ENCODE measurements at regions not wholly inside any gene's neighbourhood (a gene's known extent, or its start where the extent isn't known, plus 50 kb on each side); places are given as distances from the start of the nearest gene placed in this dataset.

DNA sequence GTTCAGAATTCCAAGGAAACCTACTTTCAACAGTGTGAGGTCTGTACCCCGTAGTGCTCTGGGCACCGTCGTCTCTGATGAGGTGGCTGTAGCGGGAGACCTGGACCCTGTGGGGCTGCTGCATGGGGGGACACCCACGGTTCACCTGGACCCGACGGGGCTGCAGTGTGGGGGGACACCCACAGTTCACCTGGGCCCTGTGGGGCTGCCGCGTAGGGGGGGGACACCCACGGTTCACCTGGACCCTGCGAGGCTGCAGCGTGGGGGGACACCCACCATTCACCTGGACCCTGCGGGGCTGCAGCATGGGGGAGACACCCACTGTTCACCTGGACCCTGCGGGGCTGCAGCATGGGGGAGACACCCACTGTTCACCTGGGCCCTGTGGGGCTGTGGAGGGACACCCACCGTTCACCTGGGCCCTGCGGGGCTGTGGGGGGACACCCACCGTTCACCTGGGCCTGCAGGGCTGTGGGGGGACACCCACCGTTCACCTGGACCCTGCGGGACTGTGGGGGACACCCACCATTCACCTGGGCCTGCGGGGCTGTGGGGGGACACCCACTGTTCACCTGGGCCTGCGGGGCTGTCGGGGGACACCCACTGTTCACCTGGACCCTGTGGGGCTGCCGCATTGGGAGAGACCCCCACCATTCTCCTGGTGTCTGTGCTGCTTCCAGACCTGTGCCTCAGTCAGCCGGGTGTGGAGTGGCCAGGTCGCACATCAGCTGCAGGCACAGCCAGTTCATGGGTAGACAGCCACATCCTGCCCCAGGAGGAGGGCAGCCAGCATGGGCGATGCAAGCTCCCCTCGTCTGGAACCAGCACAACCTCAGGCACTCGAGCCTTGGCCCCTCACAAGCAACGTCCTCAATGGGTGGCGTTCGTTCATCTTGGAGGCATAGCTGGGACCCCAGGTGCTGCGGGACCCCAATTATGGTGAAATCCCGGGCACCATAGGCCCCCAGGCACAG is 114.5 kb downstream of the TMEM18 start:
- H3K4me1 ChIP-seq, result peaks cover 4% of the 10 kb centered on the region
- H3K36me3 ChIP-seq (replicated peaks), result no peaks in the 10 kb centered on the region
- peaks cover 2% of the 10 kb centered on the region; the same call in 1 of the 2 replicates for H3K27me3 ChIP-seq (ENCODE audit: low read depth)
- H3K9me3 ChIP-seq, result no peaks in the 10 kb centered on the region
- in situ Hi-C loops (cut with MboI; ENCODE audit: low sequenced_read_pairs), result no loop called here
- no peak for DNase-seq (ENCODE audit: low spot score in 2 of 2)
- H3K4me3 ChIP-seq, result no peak overlapping the region

DNA sequence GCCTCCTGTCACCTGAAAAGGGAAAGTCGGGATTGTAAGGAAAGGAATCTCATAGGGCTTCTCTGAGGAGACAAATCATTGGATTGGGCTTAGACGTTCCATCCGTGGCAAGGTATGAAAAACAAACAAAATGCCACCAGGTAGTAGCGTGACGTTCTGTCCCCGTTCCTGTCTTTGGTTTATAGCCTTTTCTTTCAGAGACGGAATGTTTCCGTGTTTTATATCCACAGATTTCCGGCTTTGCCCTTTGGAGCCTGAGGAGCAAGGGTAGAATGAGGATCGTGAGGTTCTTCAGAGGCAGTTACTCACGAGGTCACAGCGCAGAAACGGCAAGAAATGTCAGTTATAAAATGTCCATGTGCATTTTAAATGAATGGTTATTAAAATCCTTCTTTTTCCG is 118.3 kb downstream of the TMEM18 start:
- no peak overlapping the region for H3K4me3 ChIP-seq
- no peaks in the 10 kb centered on the region for H3K9me3 ChIP-seq
- in situ Hi-C loops (cut with MboI; ENCODE audit: low sequenced_read_pairs), result no loop called here
- peaks cover 2% of the 10 kb centered on the region; the same call in 1 of the 2 replicates for H3K27me3 ChIP-seq (ENCODE audit: low read depth)
- no peak for DNase-seq (ENCODE audit: low spot score in 2 of 2)
- H3K4me1 ChIP-seq, result no peaks in the 10 kb centered on the region
- H3K36me3 ChIP-seq (replicated peaks), result no peaks in the 10 kb centered on the region

DNA sequence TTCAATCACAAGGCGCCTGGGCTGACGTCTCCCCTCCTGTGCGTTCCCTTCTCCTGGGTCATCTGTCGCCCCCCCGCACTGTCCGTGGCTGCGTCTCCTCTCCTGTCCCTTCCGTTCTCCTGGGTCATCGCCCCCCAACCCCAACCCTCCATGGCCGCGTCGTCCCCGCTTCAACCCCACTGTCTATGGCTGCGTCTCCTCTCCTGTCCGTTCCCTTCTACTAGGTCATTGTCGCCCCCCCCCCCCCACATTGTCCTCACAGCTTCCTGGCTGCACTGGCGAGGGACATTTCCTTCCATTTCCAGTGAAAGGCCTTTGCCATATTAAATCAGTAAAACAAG is 118.9 kb downstream of the TMEM18 start:
- Histone ChIP-seq H3K9me3 (no peaks in the 10 kb centered on the region), H3K36me3 (replicated peaks) (no peaks in the 10 kb centered on the region), H3K27me3 (ENCODE audit: low read depth) (peaks cover 2% of the 10 kb centered on the region; the same call in 1 of the 2 replicates), H3K4me3 (no peak overlapping the region), H3K4me1 (no peaks in the 10 kb centered on the region)
- in situ Hi-C loops (cut with MboI; ENCODE audit: low sequenced_read_pairs), result no loop called here
- DNase-seq (ENCODE audit: low spot score in 2 of 2), result no peak

DNA sequence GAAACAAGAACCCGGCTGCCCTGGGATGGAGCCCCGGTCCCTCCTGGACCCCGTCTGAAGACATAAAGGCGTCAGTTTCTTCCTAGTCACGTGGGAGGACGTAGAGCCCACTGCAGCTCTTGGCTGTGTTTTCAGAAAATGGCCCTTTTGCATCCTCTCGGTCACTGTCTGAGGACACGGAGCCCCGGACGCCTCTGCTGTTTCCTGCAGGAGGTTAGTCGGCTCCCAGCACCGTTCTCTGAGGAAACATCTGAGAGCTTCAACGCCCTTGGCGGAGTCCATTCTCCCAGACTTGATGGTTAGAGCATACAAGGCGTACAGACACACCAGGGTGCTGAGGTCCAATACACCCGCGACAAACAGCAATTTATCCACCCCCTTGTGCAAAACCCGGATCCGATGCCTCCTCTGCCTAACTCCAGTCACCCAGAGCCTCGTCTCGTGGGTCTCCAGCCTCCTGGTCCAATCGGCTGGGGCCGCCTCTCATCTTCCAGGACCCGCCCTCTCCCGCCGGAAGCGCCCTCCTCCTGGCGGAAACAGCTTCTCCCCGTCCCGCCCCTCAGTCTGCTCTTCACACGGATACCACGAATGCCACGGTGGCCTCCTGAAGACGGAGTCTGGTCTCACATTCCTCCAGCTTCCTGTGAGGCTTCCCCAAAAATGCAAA is 119.4 kb downstream of the TMEM18 start:
- in situ Hi-C loops (cut with MboI; ENCODE audit: low sequenced_read_pairs), result no loop called here
- H3K4me1 ChIP-seq, result no peaks in the 10 kb centered on the region
- no peaks in the 10 kb centered on the region for H3K9me3 ChIP-seq
- no peaks in the 10 kb centered on the region for H3K36me3 ChIP-seq (replicated peaks)
- no peak for DNase-seq (ENCODE audit: low spot score in 2 of 2)
- peaks cover 2% of the 10 kb centered on the region; the same call in 1 of the 2 replicates for H3K27me3 ChIP-seq (ENCODE audit: low read depth)
- H3K4me3 ChIP-seq, result no peak overlapping the region

DNA sequence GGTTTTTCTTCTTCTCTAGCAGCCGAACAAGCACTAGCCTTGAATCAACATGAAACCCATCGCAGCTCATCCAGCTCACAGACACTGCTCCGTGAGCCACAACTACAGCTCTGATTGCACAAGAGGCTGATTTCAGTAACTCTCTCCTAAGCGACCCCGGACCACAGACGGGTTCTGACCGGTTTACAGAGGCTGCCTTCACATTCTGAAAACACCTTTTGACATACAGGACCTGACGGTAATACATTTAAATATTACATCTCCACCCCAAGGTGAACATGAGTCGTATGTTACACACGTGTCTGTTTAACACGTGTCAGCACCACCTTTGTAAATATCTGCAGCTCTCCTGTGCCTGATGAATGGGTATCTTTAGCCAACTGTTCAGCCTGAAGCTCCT is 120.7 kb downstream of the TMEM18 start:
- no peak for DNase-seq (ENCODE audit: low spot score in 2 of 2)
- in situ Hi-C loops (cut with MboI; ENCODE audit: low sequenced_read_pairs), result no loop called here
- Histone ChIP-seq H3K9me3 (no peaks in the 10 kb centered on the region), H3K4me1 (no peaks in the 10 kb centered on the region), H3K27me3 (ENCODE audit: low read depth) (peaks cover 2% of the 10 kb centered on the region; the same call in 1 of the 2 replicates), H3K36me3 (replicated peaks) (no peaks in the 10 kb centered on the region), H3K4me3 (no peak overlapping the region)

DNA sequence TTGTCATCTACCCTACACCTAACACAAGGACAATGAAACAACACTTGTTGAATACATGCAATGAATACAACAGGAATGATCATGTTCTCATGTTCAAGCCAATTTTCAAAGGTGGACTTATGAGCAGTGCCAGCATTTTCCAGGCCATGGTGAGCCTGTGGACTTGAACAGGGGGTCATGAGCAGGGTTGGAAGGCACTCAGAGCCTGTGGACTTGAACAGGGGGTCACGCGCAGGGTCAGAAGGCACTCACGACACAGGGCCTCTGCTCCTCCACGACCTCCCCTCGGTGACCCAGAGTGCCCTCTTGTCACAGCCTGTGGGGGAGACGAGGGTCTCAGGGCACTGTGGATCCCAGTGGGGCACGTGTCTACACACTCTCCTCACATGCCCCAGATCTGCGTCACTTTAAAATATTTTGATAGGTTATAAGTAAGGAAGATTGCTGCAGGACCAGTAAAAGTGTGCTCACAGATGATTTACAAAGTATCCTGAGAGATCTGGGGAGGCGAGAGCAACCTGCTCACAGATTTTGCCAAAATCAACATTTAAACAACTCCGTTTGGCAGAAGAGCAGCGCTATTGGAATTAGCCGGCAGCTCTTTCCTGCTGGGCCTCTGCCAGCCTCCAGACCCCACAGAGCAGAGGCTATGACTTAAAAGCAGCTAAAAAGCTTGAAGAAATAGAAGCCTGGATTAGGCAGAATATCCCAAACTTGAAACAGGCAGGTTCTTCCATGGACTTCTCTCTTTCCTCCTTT is 121.9 kb downstream of the TMEM18 start:
- Histone ChIP-seq H3K27me3 (ENCODE audit: low read depth) (peaks cover 2% of the 10 kb centered on the region; the same call in 1 of the 2 replicates), H3K4me1 (no peaks in the 10 kb centered on the region)

DNA sequence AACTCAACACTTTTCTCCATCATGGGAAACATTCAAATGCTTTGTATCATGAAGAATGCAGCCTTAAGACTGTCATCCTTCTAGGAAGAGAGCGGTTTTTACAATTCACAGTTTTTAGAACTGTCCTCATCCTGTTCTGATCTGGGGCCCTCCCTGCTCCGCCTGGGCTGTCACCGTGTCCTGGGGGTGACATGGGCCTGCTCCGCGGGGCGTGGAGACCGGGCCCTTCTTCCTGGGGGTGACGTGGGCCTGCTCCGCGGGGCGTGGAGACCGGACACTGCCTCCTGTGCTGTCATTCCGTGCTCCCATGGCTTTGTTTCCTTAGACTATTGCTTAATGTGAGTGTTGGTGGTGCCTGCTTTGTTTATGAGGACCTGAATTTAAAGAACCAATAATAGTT is 122.8 kb downstream of the TMEM18 start:
- in situ Hi-C loops (cut with MboI; ENCODE audit: low sequenced_read_pairs), result no loop called here
- Histone ChIP-seq H3K4me1 (no peaks in the 10 kb centered on the region), H3K4me3 (no peak overlapping the region), H3K9me3 (no peaks in the 10 kb centered on the region), H3K36me3 (replicated peaks) (no peaks in the 10 kb centered on the region), H3K27me3 (ENCODE audit: low read depth) (peaks cover 2% of the 10 kb centered on the region; the same call in 1 of the 2 replicates)
- no peak for DNase-seq (ENCODE audit: low spot score in 2 of 2)

More for the DNA sequence above, 121.9 kb downstream of the TMEM18 start:
- in situ Hi-C loops (cut with MboI; ENCODE audit: low sequenced_read_pairs), result no loop called here
- DNase-seq (ENCODE audit: low spot score in 2 of 2), result no peak
- H3K36me3 ChIP-seq (replicated peaks), result no peaks in the 10 kb centered on the region
- no peaks in the 10 kb centered on the region for H3K9me3 ChIP-seq
- no peak overlapping the region for H3K4me3 ChIP-seq

DNA sequence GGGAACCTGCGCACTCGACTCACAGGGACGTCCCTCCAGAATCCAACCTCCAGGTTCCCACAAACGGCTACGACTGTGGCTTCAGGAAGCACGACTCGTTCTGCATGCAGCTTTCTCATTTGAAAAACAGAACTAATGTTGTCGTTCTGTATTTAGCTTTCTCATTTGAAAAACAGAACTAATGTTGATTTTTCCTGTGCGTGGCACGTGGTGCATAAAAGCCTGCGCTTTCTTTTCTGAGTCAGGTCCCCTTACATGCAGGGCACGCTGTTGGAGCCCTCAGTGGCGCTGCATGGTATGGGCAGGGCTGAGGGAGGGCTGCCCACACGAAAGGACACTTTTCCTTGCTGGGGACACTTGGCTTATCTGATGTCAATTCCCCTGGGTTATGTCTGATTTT is 124.3 kb downstream of the TMEM18 start:
- no peak for DNase-seq (ENCODE audit: low spot score in 2 of 2)
- no peak overlapping the region for H3K4me3 ChIP-seq
- H3K36me3 ChIP-seq (replicated peaks), result no peaks in the 10 kb centered on the region
- H3K9me3 ChIP-seq, result no peaks in the 10 kb centered on the region
- H3K27me3 ChIP-seq (ENCODE audit: low read depth), result no peaks in the 10 kb centered on the region
- no peaks in the 10 kb centered on the region for H3K4me1 ChIP-seq
- in situ Hi-C loops (cut with MboI; ENCODE audit: low sequenced_read_pairs), result no loop called here

DNA sequence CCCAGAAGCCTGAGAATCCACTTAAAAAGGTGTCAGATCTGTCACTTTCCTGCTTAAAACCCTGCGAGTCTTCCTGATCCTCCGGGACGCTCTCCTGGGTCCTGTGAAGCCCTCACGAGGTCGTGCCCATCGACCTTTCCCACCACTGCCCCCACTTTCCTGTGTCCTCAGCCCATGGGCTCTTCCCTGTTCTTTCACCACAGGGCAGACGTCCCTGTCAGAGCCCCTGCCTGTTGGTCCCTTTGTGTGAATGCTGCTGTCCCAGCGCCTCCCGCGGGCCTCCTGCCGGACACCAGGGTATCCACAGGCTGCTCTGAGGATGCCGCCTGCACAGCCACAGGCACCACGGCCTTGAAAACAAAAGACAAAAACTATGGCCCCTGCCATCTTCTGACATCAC is 125.6 kb downstream of the TMEM18 start:
- Histone ChIP-seq H3K9me3 (no peaks in the 10 kb centered on the region), H3K4me1 (no peaks in the 10 kb centered on the region), H3K27me3 (ENCODE audit: low read depth) (no peaks in the 10 kb centered on the region), H3K4me3 (no peak overlapping the region), H3K36me3 (replicated peaks) (no peaks in the 10 kb centered on the region)
- in situ Hi-C loops (cut with MboI; ENCODE audit: low sequenced_read_pairs), result no loop called here
- no peak for DNase-seq (ENCODE audit: low spot score in 2 of 2)

DNA sequence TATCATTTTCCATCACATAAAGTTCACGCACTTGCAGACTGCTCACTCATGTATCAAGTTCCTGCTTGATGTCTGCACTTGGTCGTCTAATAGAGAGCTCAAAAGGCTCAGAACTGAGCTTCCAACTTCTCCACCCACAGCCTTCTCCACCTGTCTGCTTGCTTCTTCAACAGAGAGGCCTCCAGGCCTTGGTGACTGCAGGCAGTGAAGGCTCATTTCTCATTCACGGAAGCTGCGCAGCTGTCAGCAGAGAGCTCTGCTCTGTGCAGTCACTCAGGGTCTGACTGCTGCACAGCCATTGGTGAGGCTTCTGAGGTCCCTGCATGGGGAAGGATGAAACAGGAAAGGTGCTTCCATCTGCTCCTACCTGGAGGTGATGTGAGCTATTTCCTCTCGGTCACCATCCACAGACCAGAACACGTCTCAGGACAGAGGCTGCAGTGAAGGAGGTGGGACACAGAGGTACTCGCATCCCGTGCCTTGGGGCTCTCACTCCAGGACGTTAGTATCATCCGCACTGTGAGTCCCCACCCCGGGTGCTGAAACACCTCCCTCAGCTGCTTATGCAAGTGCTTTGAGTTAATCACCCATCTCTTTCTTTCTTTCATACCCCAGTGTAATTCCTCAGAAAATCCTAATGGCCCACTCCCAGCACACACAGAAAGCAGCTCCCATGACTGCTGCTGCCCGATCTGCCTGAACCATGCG is 126.2 kb downstream of the TMEM18 start:
- in situ Hi-C loops (cut with MboI; ENCODE audit: low sequenced_read_pairs), result no loop called here
- Histone ChIP-seq H3K4me3 (no peak overlapping the region), H3K4me1 (no peaks in the 10 kb centered on the region), H3K36me3 (replicated peaks) (no peaks in the 10 kb centered on the region), H3K27me3 (ENCODE audit: low read depth) (peaks cover 3% of the 10 kb centered on the region; the same call in 1 of the 2 replicates), H3K9me3 (no peaks in the 10 kb centered on the region)
- no peak for DNase-seq (ENCODE audit: low spot score in 2 of 2)

DNA sequence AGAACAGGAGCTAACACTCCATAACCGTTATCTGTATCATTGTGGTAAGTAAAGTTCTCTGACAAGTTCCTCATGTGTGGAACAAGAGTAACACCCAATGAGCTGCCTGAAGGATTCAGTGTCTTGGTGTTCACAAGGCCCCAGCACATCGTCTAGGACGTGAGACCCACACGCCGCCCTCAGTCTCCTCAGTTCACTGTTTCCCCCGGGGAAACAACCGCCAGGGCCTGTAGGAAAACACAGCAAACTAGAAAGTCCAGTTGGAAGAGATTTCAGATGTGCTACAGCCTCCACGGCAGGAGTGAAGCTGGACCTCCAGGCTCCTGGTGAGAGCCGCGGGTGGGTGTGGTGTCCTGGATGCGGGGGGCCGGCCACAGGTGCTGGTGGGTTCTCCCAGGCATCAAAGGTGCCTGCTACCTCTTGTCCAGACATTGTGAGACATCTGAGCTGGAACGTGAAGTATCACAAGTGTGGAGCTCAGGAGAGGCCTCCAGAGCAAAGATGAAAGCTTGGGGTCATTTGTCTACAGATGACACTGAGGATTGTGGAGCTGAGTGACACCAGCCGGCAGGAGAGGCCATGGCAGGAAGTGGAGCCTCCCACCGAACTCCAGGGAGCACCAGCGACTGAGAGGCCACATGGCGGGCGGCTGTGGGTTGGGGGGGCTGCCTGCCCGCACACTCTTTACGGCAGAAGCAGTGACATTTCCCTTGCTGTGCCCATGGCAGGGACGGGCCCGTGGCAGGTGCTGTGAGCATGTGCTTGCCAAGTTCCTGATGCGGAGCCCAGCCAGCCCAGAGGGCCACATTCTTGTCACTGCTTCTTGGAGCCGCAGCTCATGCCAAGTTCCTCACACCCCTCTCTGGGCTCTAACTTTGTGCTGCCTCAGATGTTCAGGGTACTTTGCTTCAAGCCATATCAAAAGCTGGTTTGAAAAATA is 131.2 kb downstream of the TMEM18 start:
- Histone ChIP-seq H3K27me3 (ENCODE audit: low read depth) (peaks cover 14% of the 10 kb centered on the region), H3K36me3 (replicated peaks) (no peaks in the 10 kb centered on the region), H3K9me3 (no peaks in the 10 kb centered on the region), H3K4me1 (no peaks in the 10 kb centered on the region), H3K4me3 (no peak overlapping the region)
- DNase-seq (ENCODE audit: low spot score in 2 of 2), result no peak
- in situ Hi-C loops (cut with MboI; ENCODE audit: low sequenced_read_pairs), result no loop called here

DNA sequence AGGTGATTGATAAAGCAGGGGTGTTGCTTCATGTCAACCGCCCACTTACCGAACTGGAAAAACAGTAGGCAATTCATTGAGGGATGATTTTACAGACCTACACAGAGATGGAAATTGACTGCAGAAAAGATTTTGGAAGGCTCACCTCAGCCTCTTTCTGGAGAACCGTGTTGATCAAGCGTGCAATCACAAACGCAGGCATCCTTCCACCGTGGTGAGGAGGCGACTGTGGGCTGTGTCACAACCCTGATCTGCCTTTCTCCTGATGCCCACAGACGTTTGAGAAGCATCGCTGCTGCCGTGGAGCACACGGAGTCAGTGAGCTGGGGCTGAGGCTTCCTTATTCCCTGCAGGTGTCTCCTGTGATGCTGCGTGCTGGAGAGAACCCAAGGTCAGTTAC is 132.0 kb downstream of the TMEM18 start:
- Histone ChIP-seq H3K27me3 (ENCODE audit: low read depth) (peaks cover 14% of the 10 kb centered on the region), H3K4me3 (no peak overlapping the region), H3K4me1 (no peaks in the 10 kb centered on the region), H3K9me3 (no peaks in the 10 kb centered on the region; the same call in 1 of the 2 replicates), H3K36me3 (replicated peaks) (no peaks in the 10 kb centered on the region)
- in situ Hi-C loops (cut with MboI; ENCODE audit: low sequenced_read_pairs), result no loop called here
- no peak for DNase-seq (ENCODE audit: low spot score in 2 of 2)
